ENCODE measurements at regions not wholly inside any gene's neighbourhood (a gene's known extent, or its start where the extent isn't known, plus 50 kb on each side); places are given as distances from the start of the nearest gene placed in this dataset.

GRCh38 chr7:118644346-118644745, 419.8 kb downstream of the ANKRD7 start:
- H3K4me3 ChIP-seq (ENCODE audit: low read length): no peak overlapping the region
- DNase-seq (ENCODE audit: low read depth, low spot score): no peak

- no peak overlapping the region for H3K4me3 ChIP-seq (ENCODE audit: low read length)
- no peak for DNase-seq (ENCODE audit: low read depth, low spot score)
Measured at GRCh38 chr7:118648002-118648401, 423.5 kb downstream of the ANKRD7 start.

- DNase-seq (ENCODE audit: low read depth, low spot score): no peak
- no peak overlapping the region for H3K4me3 ChIP-seq (ENCODE audit: low read length)
Measured at GRCh38 chr7:118657391-118658005, 433.0 kb downstream of the ANKRD7 start.

- no peak for DNase-seq (ENCODE audit: low read depth, low spot score)
Measured at GRCh38 chr7:118662266-118662665, 437.8 kb downstream of the ANKRD7 start.

GRCh38 chr7:118664498-118664897, 440.0 kb downstream of the ANKRD7 start:
- no peak for DNase-seq (ENCODE audit: low read depth, low spot score)

More at GRCh38 chr7:118662266-118662665, 437.8 kb downstream of the ANKRD7 start:
- H3K4me3 ChIP-seq (ENCODE audit: low read length): no peak overlapping the region

GRCh38 chr7:118671149-118671548, 446.6 kb downstream of the ANKRD7 start:
- no peak for DNase-seq (ENCODE audit: low read depth, low spot score)
- no peak overlapping the region for H3K4me3 ChIP-seq (ENCODE audit: low read length)

More at GRCh38 chr7:118664498-118664897, 440.0 kb downstream of the ANKRD7 start:
- H3K4me3 ChIP-seq (ENCODE audit: low read length): no peak overlapping the region

GRCh38 chr7:118684796-118685195, 460.3 kb downstream of the ANKRD7 start:
- no peak overlapping the region for H3K4me3 ChIP-seq (ENCODE audit: low read length)
- no peak for DNase-seq (ENCODE audit: low read depth, low spot score)

GRCh38 chr7:118689403-118689802, 464.9 kb downstream of the ANKRD7 start:
- no peak for DNase-seq (ENCODE audit: low read depth, low spot score)
- H3K4me3 ChIP-seq (ENCODE audit: low read length): no peak overlapping the region

GRCh38 chr7:118696879-118697278, 472.4 kb downstream of the ANKRD7 start:
- no peak overlapping the region for H3K4me3 ChIP-seq (ENCODE audit: low read length)
- DNase-seq (ENCODE audit: low read depth, low spot score): no peak

GRCh38 chr7:118699222-118699621, 474.7 kb downstream of the ANKRD7 start:
- H3K4me3 ChIP-seq (ENCODE audit: low read length): no peak overlapping the region
- no peak for DNase-seq (ENCODE audit: low read depth, low spot score)

GRCh38 chr7:118708741-118709140, 484.2 kb downstream of the ANKRD7 start:
- no peak overlapping the region for H3K4me3 ChIP-seq (ENCODE audit: low read length)

GRCh38 chr7:118711688-118712087, 487.2 kb downstream of the ANKRD7 start:
- no peak for DNase-seq (ENCODE audit: low read depth, low spot score)

More at GRCh38 chr7:118708741-118709140, 484.2 kb downstream of the ANKRD7 start:
- DNase-seq (ENCODE audit: low read depth, low spot score): no peak

GRCh38 chr7:118713039-118713438, 488.5 kb downstream of the ANKRD7 start:
- DNase-seq (ENCODE audit: low read depth, low spot score): no peak
- no peak overlapping the region for H3K4me3 ChIP-seq (ENCODE audit: low read length)

More at GRCh38 chr7:118711688-118712087, 487.2 kb downstream of the ANKRD7 start:
- no peak overlapping the region for H3K4me3 ChIP-seq (ENCODE audit: low read length)

GRCh38 chr7:118720632-118721031, 496.1 kb downstream of the ANKRD7 start:
- DNase-seq (ENCODE audit: low read depth, low spot score): no peak
- H3K4me3 ChIP-seq (ENCODE audit: low read length): no peak overlapping the region

GRCh38 chr7:118731854-118732253, 507.4 kb downstream of the ANKRD7 start:
- H3K4me3 ChIP-seq (ENCODE audit: low read length): no peak overlapping the region
- peak; percentile 8 for DNase-seq (ENCODE audit: low read depth, low spot score)

- DNase-seq (ENCODE audit: low read depth, low spot score): no peak
- no peak overlapping the region for H3K4me3 ChIP-seq (ENCODE audit: low read length)
Measured at GRCh38 chr7:118734541-118734940, 510.0 kb downstream of the ANKRD7 start.

- DNase-seq (ENCODE audit: low read depth, low spot score): no peak
- no peak overlapping the region for H3K4me3 ChIP-seq (ENCODE audit: low read length)
Measured at GRCh38 chr7:118735441-118735840, 510.9 kb downstream of the ANKRD7 start.

GRCh38 chr7:118737935-118738334, 513.4 kb downstream of the ANKRD7 start:
- H3K4me3 ChIP-seq (ENCODE audit: low read length): no peak overlapping the region
- no peak for DNase-seq (ENCODE audit: low read depth, low spot score)

- no peak overlapping the region for H3K4me3 ChIP-seq (ENCODE audit: low read length)
- no peak for DNase-seq (ENCODE audit: low read depth, low spot score)
Measured at GRCh38 chr7:118745927-118746326, 521.4 kb downstream of the ANKRD7 start.

- H3K4me3 ChIP-seq (ENCODE audit: low read length): no peak overlapping the region
- no peak for DNase-seq (ENCODE audit: low read depth, low spot score)
Measured at GRCh38 chr7:118747473-118747872, 523.0 kb downstream of the ANKRD7 start.

- DNase-seq (ENCODE audit: low read depth, low spot score): no peak
- H3K4me3 ChIP-seq (ENCODE audit: low read length): no peak overlapping the region
Measured at GRCh38 chr7:118753479-118753878, 529.0 kb downstream of the ANKRD7 start.
